Sigmoid colon (tissue), 4 donors: ENCODE measurements at regions not wholly inside any gene's neighbourhood (a gene's known extent, or its start where the extent isn't known, plus 50 kb on each side); places are given as distances from the start of the nearest gene placed in this dataset.

ENCODE experiments used
- CTCF ChIP-seq, 4 experiments: fragments of 450-650 bp in 3 of 4; fragments of 200-600 bp in 1 of 4; IDR thresholded peaks; one replicate each; pipeline ENCODE4 v1.5.1; 2016 to 2019; ENCODE audit warnings: antibody characterized with exemption in 4 of 4, mild to moderate bottlenecking in 3 of 4, moderate library complexity in 2 of 4
- POLR2A ChIP-seq, 2 donors: fragments of 450-650 bp; IDR thresholded peaks; one replicate each; pipeline ENCODE4 v1.6.1; 2016; ENCODE audit warnings: antibody characterized with exemption in 2 of 2, mild to moderate bottlenecking in 2 of 2, moderate library complexity in 2 of 2
- POLR2AphosphoS5 ChIP-seq, 4 donors: sonication (generic); formaldehyde crosslinking; IDR thresholded peaks; one replicate each; pipeline ENCODE4 v1.6.1; 2017; ENCODE audit warnings: antibody characterized with exemption in 4 of 4

- TF ChIP-seq POLR2AphosphoS5 (IDR thresholded peaks at IDR 0.05) = peak in 1 of 4 donors; percentile 7
- no peak for TF ChIP-seq CTCF (IDR thresholded peaks at IDR 0.05)
- no peak for TF ChIP-seq POLR2A (IDR thresholded peaks at IDR 0.05)
Observed at GRCh38 chr2:219701847-219702634, 74.6 kb downstream of the SLC4A3 start.
